ENCODE measurements at regions not wholly inside any gene's neighbourhood (a gene's known extent, or its start where the extent isn't known, plus 50 kb on each side); places are given as distances from the start of the nearest gene placed in this dataset.

GRCh38 chr7:15757041-15758000, 70.8 kb upstream of the MEOX2 start:
- no peak overlapping the region for H3K27ac Mint-ChIP-seq
- DNase-seq (no peak), ATAC-seq (no peak)
- H3K36me3 ChIP-seq (ENCODE audit: control insufficient read depth in 2 of 3, insufficient read depth in 3 of 3, low read length in 3 of 3), result no peaks in the 10 kb centered on the region
- intact Hi-C loops (cut with micrococcal nuclease), result no loop called here
- no peak overlapping the region for H3K4me3 ChIP-seq (ENCODE audit: low read length)
- no peaks in the 10 kb centered on the region for H3K4me1 ChIP-seq (ENCODE audit: control insufficient read depth in 2 of 2, insufficient read depth in 2 of 2, low read length in 2 of 2)
- H3K27me3 ChIP-seq (ENCODE audit: control insufficient read depth in 2 of 2, insufficient read depth in 2 of 2, low read length in 2 of 2), result no peaks in the 10 kb centered on the region
- no peaks in the 10 kb centered on the region for H3K27me3 Mint-ChIP-seq
- H3K9me3 Mint-ChIP-seq, result peaks cover 0 to 6% (median 0%) of the 10 kb centered on the region in 11 donors
- no peaks in the 10 kb centered on the region for H3K4me1 Mint-ChIP-seq
- no peak overlapping the region for H3K4me3 Mint-ChIP-seq
- CTCF ChIA-PET, result no interaction called here
- H3K27ac ChIP-seq (ENCODE audit: low read depth, low read length), result no peak overlapping the region
- POLR2A ChIA-PET, result no interaction called here
- H3K36me3 Mint-ChIP-seq, result no peaks in the 10 kb centered on the region
- H3K9me3 ChIP-seq (ENCODE audit: control insufficient read depth in 2 of 3, low read length in 3 of 3), result no peaks in the 10 kb centered on the region

GRCh38 chr7:15755061-15755460, 68.6 kb upstream of the MEOX2 start:
- CTCF ChIA-PET, result no interaction called here

GRCh38 chr7:15753887-15754579, 67.5 kb upstream of the MEOX2 start:
- ChIA-PET CTCF (no interaction called here), POLR2A (no interaction called here)
- DNase-seq (no peak), ATAC-seq (no peak)
- Mint-ChIP-seq H3K27me3 (no peaks in the 10 kb centered on the region), H3K27ac (no peak overlapping the region), H3K36me3 (no peaks in the 10 kb centered on the region), H3K4me3 (no peak overlapping the region), H3K9me3 (peaks cover 0 to 6% (median 0%) of the 10 kb centered on the region in 11 donors), H3K4me1 (no peaks in the 10 kb centered on the region)
- no peaks in the 10 kb centered on the region for H3K27me3 ChIP-seq (ENCODE audit: control insufficient read depth in 2 of 2, insufficient read depth in 2 of 2, low read length in 2 of 2)
- H3K4me3 ChIP-seq (ENCODE audit: low read length), result no peak overlapping the region
- H3K36me3 ChIP-seq (ENCODE audit: control insufficient read depth in 2 of 3, insufficient read depth in 3 of 3, low read length in 3 of 3), result no peaks in the 10 kb centered on the region
- H3K27ac ChIP-seq (ENCODE audit: low read depth, low read length), result no peak overlapping the region
- H3K9me3 ChIP-seq (ENCODE audit: control insufficient read depth in 2 of 3, low read length in 3 of 3), result no peaks in the 10 kb centered on the region
- intact Hi-C loops (cut with micrococcal nuclease), result no loop called here
- no peaks in the 10 kb centered on the region for H3K4me1 ChIP-seq (ENCODE audit: control insufficient read depth in 2 of 2, insufficient read depth in 2 of 2, low read length in 2 of 2)

More at GRCh38 chr7:15755061-15755460, 68.6 kb upstream of the MEOX2 start:
- H3K4me3 ChIP-seq (ENCODE audit: low read length), result no peak overlapping the region
- H3K27ac Mint-ChIP-seq, result no peak overlapping the region
- H3K36me3 ChIP-seq (ENCODE audit: control insufficient read depth in 2 of 3, insufficient read depth in 3 of 3, low read length in 3 of 3), result no peaks in the 10 kb centered on the region
- H3K9me3 Mint-ChIP-seq, result peaks cover 0 to 6% (median 0%) of the 10 kb centered on the region in 11 donors
- no peaks in the 10 kb centered on the region for H3K4me1 Mint-ChIP-seq
- ATAC-seq (no peak), DNase-seq (no peak)
- intact Hi-C loops (cut with micrococcal nuclease), result no loop called here
- no peaks in the 10 kb centered on the region for H3K9me3 ChIP-seq (ENCODE audit: control insufficient read depth in 2 of 3, low read length in 3 of 3)
- H3K27me3 Mint-ChIP-seq, result no peaks in the 10 kb centered on the region
- no peak overlapping the region for H3K4me3 Mint-ChIP-seq
- H3K27me3 ChIP-seq (ENCODE audit: control insufficient read depth in 2 of 2, insufficient read depth in 2 of 2, low read length in 2 of 2), result no peaks in the 10 kb centered on the region
- POLR2A ChIA-PET, result no interaction called here
- H3K4me1 ChIP-seq (ENCODE audit: control insufficient read depth in 2 of 2, insufficient read depth in 2 of 2, low read length in 2 of 2), result no peaks in the 10 kb centered on the region
- no peaks in the 10 kb centered on the region for H3K36me3 Mint-ChIP-seq
- H3K27ac ChIP-seq (ENCODE audit: low read depth, low read length), result no peak overlapping the region

GRCh38 chr7:15752377-15752776, 65.9 kb upstream of the MEOX2 start:
- Mint-ChIP-seq H3K9me3 (peaks cover 0 to 6% (median 1%) of the 10 kb centered on the region in 11 donors), H3K27me3 (no peaks in the 10 kb centered on the region), H3K4me1 (no peaks in the 10 kb centered on the region), H3K27ac (no peak overlapping the region), H3K4me3 (no peak overlapping the region), H3K36me3 (no peaks in the 10 kb centered on the region)
- POLR2A ChIA-PET, result no interaction called here
- Histone ChIP-seq H3K9me3 (ENCODE audit: control insufficient read depth in 2 of 3, low read length in 3 of 3) (no peaks in the 10 kb centered on the region), H3K27ac (ENCODE audit: low read depth, low read length) (no peak overlapping the region), H3K36me3 (ENCODE audit: control insufficient read depth in 2 of 3, insufficient read depth in 3 of 3, low read length in 3 of 3) (no peaks in the 10 kb centered on the region), H3K4me1 (ENCODE audit: control insufficient read depth in 2 of 2, insufficient read depth in 2 of 2, low read length in 2 of 2) (no peaks in the 10 kb centered on the region), H3K27me3 (ENCODE audit: control insufficient read depth in 2 of 2, insufficient read depth in 2 of 2, low read length in 2 of 2) (no peaks in the 10 kb centered on the region), H3K4me3 (ENCODE audit: low read length) (no peak overlapping the region)
- CTCF ChIA-PET, result no interaction called here
- DNase-seq (no peak), ATAC-seq (no peak)
- intact Hi-C loops (cut with micrococcal nuclease), result no loop called here

DNA sequence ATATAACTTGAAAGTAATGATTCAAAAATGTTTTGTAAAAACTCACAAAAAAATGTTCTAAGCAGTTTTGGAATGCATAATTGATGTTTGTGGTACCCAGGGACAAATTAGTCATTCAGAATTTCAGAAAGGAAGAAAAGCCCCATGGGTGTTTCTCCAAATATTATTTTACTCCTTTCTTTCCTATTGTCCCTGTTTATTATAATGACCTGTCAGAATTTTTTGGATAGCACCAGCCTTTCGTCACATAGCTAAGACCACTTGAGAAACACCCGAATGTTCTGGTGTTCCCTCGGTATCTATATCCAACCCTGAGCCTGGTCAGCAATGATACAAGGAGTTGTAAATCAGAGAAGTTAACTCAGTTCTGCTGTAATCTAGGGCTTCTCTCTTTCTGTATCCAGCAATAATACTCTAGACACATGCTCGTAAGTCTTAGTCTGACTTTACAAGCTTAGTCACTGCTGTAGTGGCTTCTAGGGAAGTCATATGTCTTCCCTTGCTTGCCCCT, 64.8 kb upstream of the MEOX2 start:
- no peaks in the 10 kb centered on the region for H3K9me3 ChIP-seq (ENCODE audit: control insufficient read depth in 2 of 3, low read length in 3 of 3)

DNA sequence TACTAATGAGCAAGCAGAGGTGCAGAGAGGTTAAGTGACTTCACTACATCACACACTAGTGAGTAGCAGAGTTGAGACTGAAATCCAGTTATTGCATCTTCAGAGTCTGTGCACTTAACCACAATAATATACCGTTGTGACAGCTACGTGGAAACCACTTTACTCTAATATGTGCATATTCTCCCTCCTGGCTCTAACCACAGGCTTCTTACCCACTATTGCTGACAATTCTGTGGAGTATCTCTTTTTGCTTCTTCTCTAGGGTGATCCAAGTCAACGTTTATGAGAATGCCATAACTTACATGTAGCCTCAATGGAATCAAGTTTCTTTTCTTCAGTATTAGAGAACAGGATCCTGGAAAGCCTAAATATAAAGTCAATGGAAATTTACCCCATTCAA, 64.2 kb upstream of the MEOX2 start:
- H3K36me3 ChIP-seq (ENCODE audit: control insufficient read depth in 2 of 3, insufficient read depth in 3 of 3, low read length in 3 of 3), result no peaks in the 10 kb centered on the region
- H3K4me3 ChIP-seq (ENCODE audit: low read length), result no peak overlapping the region
- Mint-ChIP-seq H3K36me3 (no peaks in the 10 kb centered on the region), H3K27ac (no peak overlapping the region), H3K27me3 (no peaks in the 10 kb centered on the region), H3K4me3 (no peak overlapping the region), H3K4me1 (no peaks in the 10 kb centered on the region), H3K9me3 (peaks cover 0 to 6% (median 3%) of the 10 kb centered on the region in 11 donors)
- intact Hi-C loops (cut with micrococcal nuclease), result no loop called here
- no peaks in the 10 kb centered on the region for H3K4me1 ChIP-seq (ENCODE audit: control insufficient read depth in 2 of 2, insufficient read depth in 2 of 2, low read length in 2 of 2)
- ATAC-seq, result no peak
- H3K9me3 ChIP-seq (ENCODE audit: control insufficient read depth in 2 of 3, low read length in 3 of 3), result no peaks in the 10 kb centered on the region
- DNase-seq, result no peak
- CTCF ChIA-PET, result no interaction called here
- POLR2A ChIA-PET, result no interaction called here
- H3K27me3 ChIP-seq (ENCODE audit: control insufficient read depth in 2 of 2, insufficient read depth in 2 of 2, low read length in 2 of 2), result no peaks in the 10 kb centered on the region
- H3K27ac ChIP-seq (ENCODE audit: low read depth, low read length), result no peak overlapping the region

More for the DNA sequence above, 64.8 kb upstream of the MEOX2 start:
- CTCF ChIA-PET, result no interaction called here
- Histone ChIP-seq H3K36me3 (ENCODE audit: control insufficient read depth in 2 of 3, insufficient read depth in 3 of 3, low read length in 3 of 3) (no peaks in the 10 kb centered on the region), H3K27me3 (ENCODE audit: control insufficient read depth in 2 of 2, insufficient read depth in 2 of 2, low read length in 2 of 2) (no peaks in the 10 kb centered on the region), H3K4me1 (ENCODE audit: control insufficient read depth in 2 of 2, insufficient read depth in 2 of 2, low read length in 2 of 2) (no peaks in the 10 kb centered on the region), H3K4me3 (ENCODE audit: low read length) (no peak overlapping the region), H3K27ac (ENCODE audit: low read depth, low read length) (no peak overlapping the region)
- H3K36me3 Mint-ChIP-seq, result no peaks in the 10 kb centered on the region
- no peak overlapping the region for H3K4me3 Mint-ChIP-seq
- DNase-seq, result no peak
- ATAC-seq, result no peak
- H3K27me3 Mint-ChIP-seq, result no peaks in the 10 kb centered on the region
- no peaks in the 10 kb centered on the region for H3K4me1 Mint-ChIP-seq
- POLR2A ChIA-PET, result no interaction called here
- H3K9me3 Mint-ChIP-seq, result peaks cover 0 to 6% (median 3%) of the 10 kb centered on the region in 11 donors
- H3K27ac Mint-ChIP-seq, result no peak overlapping the region
- intact Hi-C loops (cut with micrococcal nuclease), result no loop called here
